ENCODE measurements at regions not wholly inside any gene's neighbourhood (a gene's known extent, or its start where the extent isn't known, plus 50 kb on each side); places are given as distances from the start of the nearest gene placed in this dataset.

GRCh38 chr11:37632748-37633147 lies 1034.7 kb upstream of the RAG2 start:
- H3K4me1 ChIP-seq (ENCODE audit: insufficient read depth), result no peaks in the 10 kb centered on the region
- no peaks in the 10 kb centered on the region for H3K79me2 ChIP-seq (ENCODE audit: insufficient read depth)
- no peak for TF ChIP-seq EZH2phosphoT487 (IDR thresholded peaks at IDR 0.05; ENCODE audit: insufficient read depth, low read depth)
- TF ChIP-seq EZH2 (IDR thresholded peaks at IDR 0.05; ENCODE audit: insufficient read depth, poor library complexity, severe bottlenecking), result no peak
- H3K27ac ChIP-seq, result no peak overlapping the region
- H3K36me3 ChIP-seq (ENCODE audit: low read depth), result no peaks in the 10 kb centered on the region
- no peak overlapping the region for H3K4me2 ChIP-seq (ENCODE audit: unreplicated experiment)
- H2AFZ ChIP-seq, result no peak overlapping the region
- no peaks in the 10 kb centered on the region for H3F3A ChIP-seq (ENCODE audit: insufficient read depth)
- no peaks in the 10 kb centered on the region for H3K9me2 ChIP-seq (ENCODE audit: insufficient read depth)
- no peaks in the 10 kb centered on the region for H4K20me1 ChIP-seq (ENCODE audit: insufficient read depth)
- in situ Hi-C loops (cut with MboI), result no loop called here
- no peak for DNase-seq
- H3K9me3 ChIP-seq (ENCODE audit: low read depth), result no peaks in the 10 kb centered on the region
- no peak overlapping the region for H3K9ac ChIP-seq
- H3K27me3 ChIP-seq (replicated peaks; ENCODE audit: insufficient read depth), result no peaks in the 10 kb centered on the region
- H3K4me3 ChIP-seq, result no peak overlapping the region

DNA sequence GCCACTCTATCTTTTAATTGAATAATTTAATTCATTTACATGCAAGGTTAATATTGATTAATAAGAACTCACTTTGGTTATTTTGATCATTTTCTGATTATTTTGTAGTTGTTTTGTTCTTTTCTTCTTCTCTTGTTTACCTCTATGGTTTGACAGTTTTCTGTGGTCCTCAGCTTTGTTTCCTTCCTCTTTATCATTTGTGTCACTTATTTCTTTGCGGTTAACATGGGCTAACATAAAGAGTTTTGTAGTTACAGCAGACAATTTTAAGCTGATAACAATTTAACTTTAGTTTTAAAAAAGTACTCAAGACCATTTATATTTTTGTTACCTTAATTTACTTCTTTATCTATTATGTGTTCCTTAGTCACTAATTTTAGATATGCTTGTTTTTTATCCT lies 1032.8 kb upstream of the RAG2 start:
- H3K4me2 ChIP-seq (ENCODE audit: unreplicated experiment), result no peak overlapping the region
- no peaks in the 10 kb centered on the region for H3K27me3 ChIP-seq (replicated peaks; ENCODE audit: insufficient read depth)
- H3K4me3 ChIP-seq, result no peak overlapping the region
- no peaks in the 10 kb centered on the region for H3K9me2 ChIP-seq (ENCODE audit: insufficient read depth)
- no peaks in the 10 kb centered on the region for H4K20me1 ChIP-seq (ENCODE audit: insufficient read depth)
- H2AFZ ChIP-seq, result no peak overlapping the region
- no peaks in the 10 kb centered on the region for H3K9me3 ChIP-seq (ENCODE audit: low read depth)
- no peak overlapping the region for H3K27ac ChIP-seq
- no peaks in the 10 kb centered on the region for H3K79me2 ChIP-seq (ENCODE audit: insufficient read depth)
- no peaks in the 10 kb centered on the region for H3K36me3 ChIP-seq (ENCODE audit: low read depth)
- no peaks in the 10 kb centered on the region for H3F3A ChIP-seq (ENCODE audit: insufficient read depth)
- DNase-seq, result no peak
- TF ChIP-seq EZH2 (IDR thresholded peaks at IDR 0.05; ENCODE audit: insufficient read depth, poor library complexity, severe bottlenecking) (no peak), EZH2phosphoT487 (IDR thresholded peaks at IDR 0.05; ENCODE audit: insufficient read depth, low read depth) (no peak)
- H3K9ac ChIP-seq, result no peak overlapping the region
- in situ Hi-C loops (cut with MboI), result no loop called here
- WGBS, 2 experiments (ENCODE audit: low coverage in 1 of 2, low lambda C conversion rate in 2 of 2, missing lambda C conversion rate in 2 of 2), result 21 to 28% methylated on average over 1 of the region's 1 CpG
- no peaks in the 10 kb centered on the region for H3K4me1 ChIP-seq (ENCODE audit: insufficient read depth)

GRCh38 chr11:37623778-37624177 lies 1025.7 kb upstream of the RAG2 start:
- Histone ChIP-seq H3K4me1 (ENCODE audit: insufficient read depth) (no peaks in the 10 kb centered on the region), H3K4me2 (ENCODE audit: unreplicated experiment) (no peak overlapping the region), H4K20me1 (ENCODE audit: insufficient read depth) (no peaks in the 10 kb centered on the region), H3K4me3 (no peak overlapping the region), H3K9me2 (ENCODE audit: insufficient read depth) (no peaks in the 10 kb centered on the region), H3K36me3 (ENCODE audit: low read depth) (no peaks in the 10 kb centered on the region), H3K79me2 (ENCODE audit: insufficient read depth) (no peaks in the 10 kb centered on the region), H2AFZ (no peak overlapping the region), H3K9me3 (ENCODE audit: low read depth) (no peaks in the 10 kb centered on the region), H3K27ac (no peak overlapping the region), H3K27me3 (replicated peaks; ENCODE audit: insufficient read depth) (no peaks in the 10 kb centered on the region), H3K9ac (no peak overlapping the region), H3F3A (ENCODE audit: insufficient read depth) (no peaks in the 10 kb centered on the region)
- DNase-seq, result no peak
- 21 to 23% methylated on average over 3 of the region's 3 CpGs for WGBS, 2 experiments (ENCODE audit: low coverage in 1 of 2, low lambda C conversion rate in 2 of 2, missing lambda C conversion rate in 2 of 2)
- in situ Hi-C loops (cut with MboI), result no loop called here
- TF ChIP-seq EZH2 (IDR thresholded peaks at IDR 0.05; ENCODE audit: insufficient read depth, poor library complexity, severe bottlenecking), result no peak
- no peak for TF ChIP-seq EZH2phosphoT487 (IDR thresholded peaks at IDR 0.05; ENCODE audit: insufficient read depth, low read depth)

- no peaks in the 10 kb centered on the region for H3K79me2 ChIP-seq (ENCODE audit: insufficient read depth)
- H3K4me3 ChIP-seq, result no peak overlapping the region
- no peak overlapping the region for H3K27ac ChIP-seq
- TF ChIP-seq EZH2 (IDR thresholded peaks at IDR 0.05; ENCODE audit: insufficient read depth, poor library complexity, severe bottlenecking) (no peak), EZH2phosphoT487 (IDR thresholded peaks at IDR 0.05; ENCODE audit: insufficient read depth, low read depth) (no peak)
- H3K9me3 ChIP-seq (ENCODE audit: low read depth), result no peaks in the 10 kb centered on the region
- no peak for DNase-seq
- in situ Hi-C loops (cut with MboI), result no loop called here
- H3F3A ChIP-seq (ENCODE audit: insufficient read depth), result no peaks in the 10 kb centered on the region
- H3K9ac ChIP-seq, result no peak overlapping the region
- no peaks in the 10 kb centered on the region for H3K27me3 ChIP-seq (replicated peaks; ENCODE audit: insufficient read depth)
- no peaks in the 10 kb centered on the region for H4K20me1 ChIP-seq (ENCODE audit: insufficient read depth)
- H2AFZ ChIP-seq, result no peak overlapping the region
- no peaks in the 10 kb centered on the region for H3K36me3 ChIP-seq (ENCODE audit: low read depth)
- no peaks in the 10 kb centered on the region for H3K9me2 ChIP-seq (ENCODE audit: insufficient read depth)
- H3K4me2 ChIP-seq (ENCODE audit: unreplicated experiment), result no peak overlapping the region
- 9 to 13% methylated on average over 1 of the region's 1 CpG for WGBS, 2 experiments (ENCODE audit: low coverage in 1 of 2, low lambda C conversion rate in 2 of 2, missing lambda C conversion rate in 2 of 2)
- no peaks in the 10 kb centered on the region for H3K4me1 ChIP-seq (ENCODE audit: insufficient read depth)
These were observed 1023.6 kb upstream of the RAG2 start for GRCh38 chr11:37621662-37622061.

DNA sequence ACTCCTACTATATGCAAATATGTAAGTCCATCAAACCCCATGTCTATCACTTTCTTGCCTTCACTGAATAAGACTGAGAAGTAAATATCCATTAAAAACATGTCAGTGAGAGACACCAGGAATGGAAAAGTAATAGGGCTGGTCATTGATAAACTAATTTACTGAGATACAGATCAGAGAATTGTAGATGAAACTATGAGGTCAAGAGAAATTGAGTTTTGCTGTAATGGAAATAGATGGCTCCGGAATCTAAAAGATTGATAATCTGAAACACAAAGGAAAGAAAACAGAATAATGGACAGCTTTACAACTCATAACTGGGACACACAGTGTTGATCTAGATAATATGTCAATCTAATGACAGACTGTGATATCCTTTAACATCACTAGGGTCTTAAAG lies 1018.3 kb upstream of the RAG2 start:
- Histone ChIP-seq H3K4me1 (ENCODE audit: insufficient read depth) (no peaks in the 10 kb centered on the region), H3F3A (ENCODE audit: insufficient read depth) (no peaks in the 10 kb centered on the region), H3K9me3 (ENCODE audit: low read depth) (no peaks in the 10 kb centered on the region), H3K4me3 (no peak overlapping the region), H3K27ac (no peak overlapping the region), H2AFZ (no peak overlapping the region), H3K36me3 (ENCODE audit: low read depth) (no peaks in the 10 kb centered on the region), H3K9ac (no peak overlapping the region), H3K79me2 (ENCODE audit: insufficient read depth) (no peaks in the 10 kb centered on the region), H4K20me1 (ENCODE audit: insufficient read depth) (no peaks in the 10 kb centered on the region), H3K4me2 (ENCODE audit: unreplicated experiment) (no peak overlapping the region), H3K27me3 (replicated peaks; ENCODE audit: insufficient read depth) (no peaks in the 10 kb centered on the region), H3K9me2 (ENCODE audit: insufficient read depth) (no peaks in the 10 kb centered on the region)
- in situ Hi-C loops (cut with MboI), result no loop called here
- DNase-seq, result no peak
- TF ChIP-seq EZH2 (IDR thresholded peaks at IDR 0.05; ENCODE audit: insufficient read depth, poor library complexity, severe bottlenecking) (no peak), EZH2phosphoT487 (IDR thresholded peaks at IDR 0.05; ENCODE audit: insufficient read depth, low read depth) (no peak)
- 24 to 50% methylated on average over 1 of the region's 1 CpG for WGBS, 2 experiments (ENCODE audit: low coverage in 1 of 2, low lambda C conversion rate in 2 of 2, missing lambda C conversion rate in 2 of 2)

Data from GM23248 (cell line).